Fibroblast of pulmonary artery (primary cell): ENCODE measurements at regions not wholly inside any gene's neighbourhood (a gene's known extent, or its start where the extent isn't known, plus 50 kb on each side); places are given as distances from the start of the nearest gene placed in this dataset.
A peak's percentile ranks its signal among the peaks of the same experiment; 100 is the strongest.

Source experiments
- DNase-seq: peaks from one replicate; pipeline ENCODE4 v3.0.0-alpha.2; 2010; ENCODE audit warnings: low read depth
- H3K4me3 ChIP-seq: replicated peaks from 2 replicates; pipeline ENCODE4 v1.5.1; 2011; ENCODE audit warnings: low read depth, mild to moderate bottlenecking, control low read depth, low read length, moderate library complexity
- TF ChIP-seq, protein P1 (sequence below): IDR thresholded peaks from 2 replicates; pipeline ENCODE4 v1.5.1; 2011; ENCODE audit warnings: mild to moderate bottlenecking, control low read depth, low read length, inconsistent platforms; ENCODE audit errors: missing control alignments

DNA sequence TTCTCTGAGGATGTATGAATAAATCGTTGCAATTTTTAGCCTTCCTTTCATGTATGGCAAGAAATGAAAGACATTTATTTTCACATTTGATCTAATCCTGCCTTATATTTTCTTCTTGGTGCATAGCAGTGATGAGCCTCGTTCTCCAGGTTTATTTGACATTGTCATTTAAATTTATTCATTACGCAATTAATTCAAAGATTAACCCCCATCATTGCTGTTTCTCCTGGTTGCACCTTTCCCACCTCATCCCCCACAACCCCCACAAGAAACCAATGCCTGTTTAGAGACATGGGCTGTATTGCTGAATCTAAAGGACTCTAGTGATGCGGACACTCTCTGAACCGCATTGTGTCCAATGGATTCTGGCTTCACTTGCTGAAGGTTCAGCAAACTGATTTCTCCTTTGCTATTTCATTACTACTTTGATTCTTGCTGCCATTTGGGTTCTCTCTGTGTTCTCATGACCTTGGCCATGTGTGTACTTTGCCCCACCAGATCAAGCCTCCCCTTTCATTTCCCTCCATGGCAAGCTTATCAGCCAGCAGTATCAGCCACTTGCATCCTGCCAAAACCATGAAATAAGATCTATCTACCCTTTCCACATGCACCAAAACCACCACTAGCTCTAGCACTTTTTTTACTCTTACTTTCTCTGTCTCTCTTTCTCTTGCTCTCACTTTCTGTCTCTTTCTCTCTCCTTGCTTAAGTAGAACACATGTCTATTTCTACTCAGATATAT, 382.7 kb downstream of the GBE1 start:
- no peak overlapping the region for H3K4me3 ChIP-seq
- TF ChIP-seq, protein P1, sequence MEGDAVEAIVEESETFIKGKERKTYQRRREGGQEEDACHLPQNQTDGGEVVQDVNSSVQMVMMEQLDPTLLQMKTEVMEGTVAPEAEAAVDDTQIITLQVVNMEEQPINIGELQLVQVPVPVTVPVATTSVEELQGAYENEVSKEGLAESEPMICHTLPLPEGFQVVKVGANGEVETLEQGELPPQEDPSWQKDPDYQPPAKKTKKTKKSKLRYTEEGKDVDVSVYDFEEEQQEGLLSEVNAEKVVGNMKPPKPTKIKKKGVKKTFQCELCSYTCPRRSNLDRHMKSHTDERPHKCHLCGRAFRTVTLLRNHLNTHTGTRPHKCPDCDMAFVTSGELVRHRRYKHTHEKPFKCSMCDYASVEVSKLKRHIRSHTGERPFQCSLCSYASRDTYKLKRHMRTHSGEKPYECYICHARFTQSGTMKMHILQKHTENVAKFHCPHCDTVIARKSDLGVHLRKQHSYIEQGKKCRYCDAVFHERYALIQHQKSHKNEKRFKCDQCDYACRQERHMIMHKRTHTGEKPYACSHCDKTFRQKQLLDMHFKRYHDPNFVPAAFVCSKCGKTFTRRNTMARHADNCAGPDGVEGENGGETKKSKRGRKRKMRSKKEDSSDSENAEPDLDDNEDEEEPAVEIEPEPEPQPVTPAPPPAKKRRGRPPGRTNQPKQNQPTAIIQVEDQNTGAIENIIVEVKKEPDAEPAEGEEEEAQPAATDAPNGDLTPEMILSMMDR: no peak
- no peak for DNase-seq

DNA sequence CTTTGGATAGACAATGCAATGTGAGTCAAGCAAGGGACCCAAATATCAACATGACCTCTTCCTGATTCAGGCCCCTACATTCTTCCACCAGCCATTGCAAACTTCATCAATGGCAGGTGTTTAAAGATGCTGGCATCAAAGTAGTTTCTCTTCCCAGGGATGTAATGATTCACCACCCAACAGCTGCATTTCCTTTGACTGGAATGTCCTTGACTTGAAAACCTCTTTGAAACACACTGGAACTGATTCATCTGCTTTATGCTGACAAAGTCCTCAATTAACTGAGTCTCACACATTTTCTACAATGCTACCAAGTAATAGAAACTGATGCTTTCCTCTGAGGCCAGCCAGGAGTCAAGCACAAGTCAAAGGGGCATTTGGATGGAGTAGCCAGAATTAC, 385.5 kb downstream of the GBE1 start:
- no peak overlapping the region for H3K4me3 ChIP-seq
- DNase-seq: no peak

DNA sequence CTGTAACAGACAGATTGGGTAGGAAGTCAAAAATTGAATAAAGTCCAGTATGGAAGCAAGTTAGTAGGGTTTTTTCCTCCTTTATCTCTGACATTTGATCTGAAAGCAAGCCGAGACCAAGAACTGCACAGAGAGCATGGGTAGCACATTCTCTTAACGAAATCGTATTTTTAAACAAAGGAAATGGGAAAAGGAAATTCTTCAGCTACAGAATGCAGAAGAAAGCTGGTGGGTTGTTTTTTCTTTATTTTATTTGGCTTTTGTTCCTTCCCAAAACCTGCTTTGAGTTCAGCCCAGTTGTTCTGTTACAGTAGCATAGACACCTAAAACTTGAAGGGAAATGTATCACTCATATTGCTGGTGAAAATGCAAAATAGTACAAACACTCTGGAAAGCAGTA, 397.0 kb downstream of the GBE1 start:
- no peak overlapping the region for H3K4me3 ChIP-seq
- TF ChIP-seq, protein P1: no peak
- DNase-seq: no peak

More for the DNA sequence above, 385.5 kb downstream of the GBE1 start:
- TF ChIP-seq, protein P1: no peak

DNA sequence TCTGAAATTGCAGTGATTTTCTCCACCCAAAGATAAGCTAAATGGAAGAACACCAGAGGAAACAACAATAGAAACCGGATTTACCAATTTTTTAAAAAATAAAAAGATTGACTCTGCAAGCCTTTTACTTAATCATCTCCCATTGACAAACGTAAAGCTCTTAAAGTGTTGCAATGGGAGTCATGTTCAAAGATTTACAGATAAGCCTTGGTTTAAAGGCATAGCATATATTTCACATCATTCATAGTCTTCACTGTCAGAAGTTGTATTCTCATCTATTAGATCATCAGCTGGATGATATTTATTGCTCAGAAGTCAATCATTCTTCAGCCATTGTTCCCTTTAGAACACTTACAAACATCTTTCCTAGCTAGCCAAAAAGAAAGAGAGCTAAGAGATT, 397.6 kb downstream of the GBE1 start:
- TF ChIP-seq, protein P1: no peak
- DNase-seq: no peak
- no peak overlapping the region for H3K4me3 ChIP-seq

DNA sequence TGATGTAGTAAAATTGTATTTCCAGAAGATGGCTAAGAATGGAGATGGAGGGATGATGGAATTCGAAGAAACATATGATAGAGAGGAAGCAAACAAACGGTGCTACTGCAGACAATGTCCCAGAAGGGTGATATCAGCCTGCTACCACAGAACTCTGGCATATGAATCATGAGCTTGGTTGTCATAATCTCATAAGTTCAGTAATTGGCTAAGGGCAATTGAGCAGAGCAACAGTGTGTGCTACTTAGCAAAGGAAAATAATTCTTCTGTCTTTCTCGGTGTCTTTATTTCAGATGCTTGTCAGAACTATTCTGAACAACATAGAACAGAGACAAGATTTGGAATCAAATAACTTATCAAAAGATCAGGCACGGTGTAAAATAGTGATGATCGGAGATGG, 407.3 kb downstream of the GBE1 start:
- TF ChIP-seq, protein P1: no peak
- H3K4me3 ChIP-seq: no peak overlapping the region
- DNase-seq: no peak

DNA sequence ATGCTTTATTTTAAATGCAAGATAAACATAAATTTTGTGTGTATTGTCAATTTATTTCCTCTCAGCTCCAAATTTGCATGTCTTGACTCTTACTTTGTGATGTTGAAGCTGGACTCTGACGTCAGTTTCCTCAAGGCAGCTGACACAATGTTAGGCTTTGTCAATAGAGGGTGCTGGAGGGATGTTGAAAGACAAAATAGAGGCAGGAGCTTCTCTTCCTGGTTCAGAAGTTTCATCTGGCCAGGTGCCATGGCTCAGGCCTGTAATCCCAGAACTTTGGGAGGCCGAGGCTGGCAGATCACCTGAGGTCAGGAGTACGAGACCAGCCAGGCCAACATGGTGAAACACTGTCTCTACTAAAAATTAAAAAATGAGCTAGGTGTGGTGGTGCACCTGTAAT, 408.6 kb downstream of the GBE1 start:
- TF ChIP-seq, protein P1: peak; percentile 27
- DNase-seq: peak; percentile 67
- no peak overlapping the region for H3K4me3 ChIP-seq

DNA sequence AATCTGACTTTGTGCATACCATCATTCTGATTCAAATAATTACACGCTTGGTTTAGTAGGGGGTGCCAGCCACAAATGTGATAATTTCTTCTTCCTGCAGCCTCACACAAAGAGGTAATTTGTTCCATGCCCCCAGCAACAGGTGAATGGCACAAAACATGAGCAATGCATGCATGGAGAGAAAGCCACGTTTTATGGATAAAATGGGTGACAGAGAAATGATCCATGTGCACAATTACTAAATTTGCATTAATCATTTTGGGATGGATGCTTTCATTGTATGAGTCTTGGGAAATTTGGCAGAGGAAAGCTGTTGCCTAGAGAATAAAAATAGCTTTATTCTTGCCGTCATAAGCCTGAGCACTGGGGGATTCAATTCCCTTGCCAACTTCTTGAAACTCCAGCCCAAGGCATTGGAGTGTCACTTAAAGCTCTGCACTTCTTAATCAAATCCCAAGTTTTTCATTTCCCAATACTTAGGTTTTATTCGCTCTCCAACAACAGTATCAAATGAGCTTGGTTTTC, 411.6 kb downstream of the GBE1 start:
- no peak for DNase-seq
- TF ChIP-seq, protein P1: no peak
- no peak overlapping the region for H3K4me3 ChIP-seq
